ENCODE measurements at regions not wholly inside any gene's neighbourhood (a gene's known extent, or its start where the extent isn't known, plus 50 kb on each side); places are given as distances from the start of the nearest gene placed in this dataset.

- no TSS peak for BruUV-seq (replicated peaks)
- no peak for FAIRE-seq
- ChIA-PET POLR2A (no interaction called here), CTCF (ENCODE audit: low intra/inter-chr PET ratio, low total read pairs) (no interaction called here)
- no peak overlapping the region for H3K27ac ChIP-seq (ENCODE audit: extremely low read length, insufficient read depth, low read length)
- intact Hi-C loops (cut with micrococcal nuclease; ENCODE audit: unreplicated experiment) (no loop called here), in situ Hi-C loops (cut with HindIII; ENCODE audit: extremely low pct_ligation_motif_present, low pct_unique_long_range_greater_than_20kb) (no loop called here)
- no peak for TF ChIP-seq PAF1 (CRISPR knock-in tag; IDR thresholded peaks at IDR 0.05)
- TF ChIP-seq POGZ (CRISPR knock-in tag; IDR thresholded peaks at IDR 0.05) = no peak
- TF ChIP-seq ZNF468 (CRISPR knock-in tag; IDR thresholded peaks at IDR 0.05) = no peak
- TF ChIP-seq MIER2 (CRISPR knock-in tag; IDR thresholded peaks at IDR 0.05) = no peak
- no peak for TF ChIP-seq ATF2 (CRISPR knock-in tag; IDR thresholded peaks at IDR 0.05)
- TF ChIP-seq HCFC1 (IDR thresholded peaks at IDR 0.05; ENCODE audit: low read depth, low read length) = no peak
- TF ChIP-seq ZNF782 (CRISPR knock-in tag; IDR thresholded peaks at IDR 0.05; ENCODE audit: borderline replicate concordance) = no peak
- TF ChIP-seq ZNF652 (CRISPR knock-in tag; IDR thresholded peaks at IDR 0.05; ENCODE audit: borderline replicate concordance, low read depth) = no peak
- no peak for TF ChIP-seq ZSCAN25 (CRISPR knock-in tag; IDR thresholded peaks at IDR 0.05)
- H3K9me3 ChIP-seq (ENCODE audit: low read length) = no peaks in the 10 kb centered on the region
- no peak overlapping the region for H2AFZ ChIP-seq (ENCODE audit: low read length)
- H4K20me1 ChIP-seq (ENCODE audit: insufficient read depth, low read length) = no peaks in the 10 kb centered on the region
- no peaks in the 10 kb centered on the region for H3K79me2 ChIP-seq (ENCODE audit: insufficient read depth, low read length)
- no peaks in the 10 kb centered on the region for H3K36me3 ChIP-seq (replicated peaks in 1 of 2; ENCODE audit: control insufficient read depth in 1 of 2, insufficient read depth in 2 of 2, low read length in 2 of 2)
- no peaks in the 10 kb centered on the region for H3K4me1 ChIP-seq (ENCODE audit: insufficient read depth, low read length)
- ATAC-seq = no peak
- no peak for DNase-seq (ENCODE audit: low spot score)
- H3K4me3 ChIP-seq (replicated peaks in 1 of 3; ENCODE audit: insufficient read depth in 1 of 3, low read depth in 2 of 3, low read length in 3 of 3) = no peak overlapping the region
- no CpG with 5 or more reads among the region's 2 CpGs for WGBS (ENCODE audit: low lambda C conversion rate)
- no peaks in the 10 kb centered on the region for H3K27me3 ChIP-seq (ENCODE audit: control insufficient read depth in 1 of 2, insufficient read depth in 2 of 2, low read length in 2 of 2)
- no peak overlapping the region for H3K9ac ChIP-seq (ENCODE audit: insufficient read depth, low read depth, low read length)
- no peak overlapping the region for H3K4me2 ChIP-seq (ENCODE audit: low read depth, low read length)
Measured at GRCh38 chr12:105852951-105853350, 285.8 kb downstream of the NUAK1 start.

- Histone ChIP-seq H3K4me3 (replicated peaks in 1 of 3; ENCODE audit: insufficient read depth in 1 of 3, low read depth in 2 of 3, low read length in 3 of 3) (no peak overlapping the region), H3K9me3 (ENCODE audit: low read length) (no peaks in the 10 kb centered on the region), H4K20me1 (ENCODE audit: insufficient read depth, low read length) (no peaks in the 10 kb centered on the region), H3K9ac (ENCODE audit: insufficient read depth, low read depth, low read length) (no peak overlapping the region), H3K4me1 (ENCODE audit: insufficient read depth, low read length) (no peaks in the 10 kb centered on the region), H3K27me3 (ENCODE audit: control insufficient read depth in 1 of 2, insufficient read depth in 2 of 2, low read length in 2 of 2) (no peaks in the 10 kb centered on the region), H3K4me2 (ENCODE audit: low read depth, low read length) (no peak overlapping the region), H2AFZ (ENCODE audit: low read length) (no peak overlapping the region), H3K79me2 (ENCODE audit: insufficient read depth, low read length) (no peaks in the 10 kb centered on the region), H3K36me3 (replicated peaks in 1 of 2; ENCODE audit: control insufficient read depth in 1 of 2, insufficient read depth in 2 of 2, low read length in 2 of 2) (no peaks in the 10 kb centered on the region), H3K27ac (ENCODE audit: extremely low read length, insufficient read depth, low read length) (no peak overlapping the region)
- FAIRE-seq (no peak), ATAC-seq (no peak), DNase-seq (ENCODE audit: low spot score) (no peak)
- intact Hi-C loops (cut with micrococcal nuclease; ENCODE audit: unreplicated experiment) (loop anchor here (2.0 kb wide), 1 partner anchor 73 kb away; no protein-coding TSS in a partner anchor), in situ Hi-C loops (cut with HindIII; ENCODE audit: extremely low pct_ligation_motif_present, low pct_unique_long_range_greater_than_20kb) (no loop called here)
- WGBS (ENCODE audit: low lambda C conversion rate) = 0% methylated on average over 2 of the region's 2 CpGs
- no TSS peak for BruUV-seq (replicated peaks)
- ChIA-PET POLR2A (no interaction called here), CTCF (ENCODE audit: low intra/inter-chr PET ratio, low total read pairs) (no interaction called here)
- TF ChIP-seq ZNF883 (CRISPR knock-in tag; IDR thresholded peaks at IDR 0.05; ENCODE audit: not compliant biosample characterization) (no peak), ZNF530 (CRISPR knock-in tag; IDR thresholded peaks at IDR 0.05; ENCODE audit: low read depth) (no peak), SMYD3 (CRISPR knock-in tag; IDR thresholded peaks at IDR 0.05) (no peak), PCBP2 (optimal IDR thresholded peaks at IDR 0.05; ENCODE audit: low read depth, low read length, poor library complexity, severe bottlenecking) (no peak), TGIF2 (CRISPR knock-in tag; IDR thresholded peaks at IDR 0.05) (no peak), KLF11 (CRISPR knock-in tag; IDR thresholded peaks at IDR 0.05) (no peak), TFE3 (CRISPR knock-in tag; IDR thresholded peaks at IDR 0.05) (no peak), KDM6A (CRISPR knock-in tag; IDR thresholded peaks at IDR 0.05; ENCODE audit: low read depth) (no peak), BRF2 (CRISPR knock-in tag; IDR thresholded peaks at IDR 0.05) (no peak), RFXANK (CRISPR knock-in tag; IDR thresholded peaks at IDR 0.05) (no peak), HMGA1 (CRISPR knock-in tag; conservative IDR thresholded peaks at IDR 0.05) (no peak)
Measured at GRCh38 chr12:105854071-105854470, 284.7 kb downstream of the NUAK1 start.
